PC-3 (cell line): ENCODE measurements at regions not wholly inside any gene's neighbourhood (a gene's known extent, or its start where the extent isn't known, plus 50 kb on each side); places are given as distances from the start of the nearest gene placed in this dataset.

Source experiments
- ATAC-seq: fragments of 200-7000 bp; cut with Tn5 transposase; 2 replicates; pipeline ENCODE4 v1.9.1; 2020; ENCODE audit warnings: mild to moderate bottlenecking, moderate library complexity
- BruUV-seq: library from RNA; stranded (reverse); fragments of 400-500 nt; replicated peaks from 2 replicates; lab custom pipeline; 2021; lab: Mats Ljungman, UMichigan
- CTCF ChIA-PET: fragments of 300-600 bp; sonication (Branson Sonifier 250); formaldehyde crosslinking; loops from one replicate; lab custom pipeline; 2022; ENCODE audit warnings: antibody characterized with exemption; lab: Charles Lee
- POLR2A ChIA-PET: fragments of 300-600 bp; sonication (Branson Sonifier 250); formaldehyde crosslinking; loops from one replicate; lab custom pipeline; 2022; ENCODE audit warnings: antibody characterized with exemption; ENCODE audit not compliant: unreplicated experiment; lab: Charles Lee
- DNase-seq: peaks from one replicate; pipeline ENCODE4 v3.0.0-alpha.2; 2015
- H2AFZ ChIP-seq: fragments of 300-600 bp; sonication (generic); 2 replicates; pipeline ENCODE4 v1.6.0; 2016; ENCODE audit warnings: antibody characterized with exemption, low read length
- H3F3A ChIP-seq: fragments of 300-600 bp; sonication (generic); one replicate; pipeline ENCODE4 v1.6.0; 2017; ENCODE audit warnings: antibody characterized with exemption, low read length, control low read depth, mild to moderate bottlenecking; ENCODE audit not compliant: unreplicated experiment
- H3K27ac ChIP-seq: fragments of 300-600 bp; sonication (generic); 2 replicates; pipeline ENCODE4 v1.5.1; 2016; ENCODE audit warnings: mild to moderate bottlenecking, low read length
- H3K27me3 ChIP-seq: fragments of 300-600 bp; sonication (generic); 2 replicates; pipeline ENCODE4 v1.6.1; 2016; ENCODE audit warnings: low read length, mixed read lengths
- H3K36me3 ChIP-seq: fragments of 300-600 bp; sonication (generic); 2 replicates; pipeline ENCODE4 v1.6.1; 2016; ENCODE audit warnings: low read depth, mixed run types, low read length, mixed read lengths
- H3K4me1 ChIP-seq: fragments of 300-600 bp; sonication (generic); 2 replicates; pipeline ENCODE4 v1.5.1; 2016; ENCODE audit warnings: low read length; ENCODE audit not compliant: insufficient read depth
- H3K4me2 ChIP-seq: fragments of 300-600 bp; sonication (generic); 2 replicates; pipeline ENCODE4 v1.6.0; 2016; ENCODE audit warnings: low read length
- H3K4me3 ChIP-seq: fragments of 300-600 bp; sonication (generic); 2 replicates; pipeline ENCODE4 v1.5.1; 2016; ENCODE audit warnings: mild to moderate bottlenecking, low read length, mixed read lengths
- H3K79me2 ChIP-seq: fragments of 300-600 bp; sonication (generic); 2 replicates; pipeline ENCODE4 v1.6.1; 2017; ENCODE audit warnings: low read length, mixed read lengths
- H3K9ac ChIP-seq: fragments of 300-600 bp; sonication (generic); 2 replicates; pipeline ENCODE4 v1.6.0; 2016; ENCODE audit warnings: mild to moderate bottlenecking, low read length
- H3K9me2 ChIP-seq: fragments of 300-600 bp; sonication (generic); replicated peaks from 2 replicates; pipeline ENCODE4 v1.6.1; 2016; ENCODE audit warnings: mixed run types, low read length, mixed read lengths
- H3K9me3 ChIP-seq: fragments of 300-600 bp; sonication (generic); 2 replicates; pipeline ENCODE4 v1.6.1; 2016; ENCODE audit warnings: low read length, mixed read lengths
- H4K20me1 ChIP-seq: fragments of 300-600 bp; sonication (generic); 2 replicates; pipeline ENCODE4 v1.6.1; 2016; ENCODE audit warnings: low read length, mixed read lengths
- CTCF ChIP-seq: fragments of 300-600 bp; sonication (generic); conservative IDR thresholded peaks from 2 replicates; pipeline ENCODE4 v1.5.1; 2017; ENCODE audit warnings: antibody characterized with exemption, low read depth, mild to moderate bottlenecking, low read length
- EZH2 ChIP-seq: fragments of 300-600 bp; sonication (generic); IDR thresholded peaks from one replicate; pipeline ENCODE4 v1.6.1; 2017; ENCODE audit warnings: antibody characterized with exemption, mild to moderate bottlenecking, low read length; ENCODE audit not compliant: unreplicated experiment
- EZH2phosphoT487 ChIP-seq: fragments of 300-600 bp; sonication (generic); IDR thresholded peaks from 2 replicates; pipeline ENCODE4 v1.6.1; 2018; ENCODE audit warnings: mild to moderate bottlenecking, antibody characterized with exemption, low read length, borderline replicate concordance
- intact Hi-C: fragments of 100-400 bp; cut with micrococcal nuclease; formaldehyde crosslinking; loops from 2 replicates; pipeline ENCODE4 v1.9.0; 2023

GRCh38 chr18:5057386-5058348, 139.4 kb downstream of the AKAIN1 start:
- DNase-seq = peak; percentile 64
- H3K79me2 ChIP-seq = no peaks in the 10 kb centered on the region
- no peaks in the 10 kb centered on the region for H3K9me3 ChIP-seq
- intact Hi-C loops = loop anchor here (1.0 to 5.0 kb wide), 2 partner anchors 951 to 1060 kb away; no protein-coding TSS in a partner anchor
- no peaks in the 10 kb centered on the region for H3F3A ChIP-seq
- ChIA-PET CTCF (interaction anchor here (0.6 kb wide), 2 partner anchors 180 to 183 kb away, joined by 3 to 7 read pairs; no protein-coding TSS in a partner anchor), POLR2A (no interaction called here)
- no peaks in the 10 kb centered on the region for H3K9me2 ChIP-seq
- H3K9ac ChIP-seq = no peak overlapping the region
- TF ChIP-seq EZH2phosphoT487 = no peak
- no peak for TF ChIP-seq EZH2
- TF ChIP-seq CTCF = peak; percentile 81
- H3K4me2 ChIP-seq = no peak overlapping the region
- no peaks in the 10 kb centered on the region for H3K36me3 ChIP-seq
- H3K27ac ChIP-seq = no peak overlapping the region
- ATAC-seq = peak; percentile 73
- H4K20me1 ChIP-seq = no peaks in the 10 kb centered on the region
- H3K27me3 ChIP-seq = peaks cover 9% of the 10 kb centered on the region
- H3K4me1 ChIP-seq = no peaks in the 10 kb centered on the region
- BruUV-seq = no TSS peak
- no peak overlapping the region for H2AFZ ChIP-seq
- H3K4me3 ChIP-seq = no peak overlapping the region

GRCh38 chr18:5052491-5052890, 144.6 kb downstream of the AKAIN1 start:
- CTCF ChIA-PET = no interaction called here
- H3K9ac ChIP-seq = no peak overlapping the region
- H2AFZ ChIP-seq = no peak overlapping the region
- no peaks in the 10 kb centered on the region for H3K4me1 ChIP-seq
- POLR2A ChIA-PET = no interaction called here
- H3K27ac ChIP-seq = no peak overlapping the region
- ATAC-seq (no peak), DNase-seq (no peak)
- no peak overlapping the region for H3K4me3 ChIP-seq
- H3K27me3 ChIP-seq = peaks cover 9% of the 10 kb centered on the region
- no peaks in the 10 kb centered on the region for H3F3A ChIP-seq
- intact Hi-C loops = no loop called here
- no TSS peak for BruUV-seq
- H3K79me2 ChIP-seq = no peaks in the 10 kb centered on the region
- H3K9me3 ChIP-seq = 0 out of 2 replicates have a peak, but pooled peaks cover 3% of the 10 kb centered on the region
- no peaks in the 10 kb centered on the region for H3K36me3 ChIP-seq
- TF ChIP-seq CTCF = no peak
- no peaks in the 10 kb centered on the region for H3K9me2 ChIP-seq
- no peaks in the 10 kb centered on the region for H4K20me1 ChIP-seq
- no peak overlapping the region for H3K4me2 ChIP-seq

- H3K79me2 ChIP-seq = no peaks in the 10 kb centered on the region
- ATAC-seq (no peak), DNase-seq (no peak)
- no peaks in the 10 kb centered on the region for H3F3A ChIP-seq
- CTCF ChIA-PET = no interaction called here
- H3K4me1 ChIP-seq = no peaks in the 10 kb centered on the region
- no TSS peak for BruUV-seq
- no peak overlapping the region for H3K27ac ChIP-seq
- no peak overlapping the region for H3K9ac ChIP-seq
- POLR2A ChIA-PET = no interaction called here
- H3K4me3 ChIP-seq = no peak overlapping the region
- no peaks in the 10 kb centered on the region for H3K9me2 ChIP-seq
- H3K36me3 ChIP-seq = no peaks in the 10 kb centered on the region
- H2AFZ ChIP-seq = no peak overlapping the region
- H3K27me3 ChIP-seq = peaks cover 9% of the 10 kb centered on the region
- H4K20me1 ChIP-seq = no peaks in the 10 kb centered on the region
- no peak overlapping the region for H3K4me2 ChIP-seq
- intact Hi-C loops = no loop called here
- H3K9me3 ChIP-seq = 0 out of 2 replicates have a peak, but pooled peaks cover 7% of the 10 kb centered on the region
- TF ChIP-seq EZH2 (no peak), CTCF (no peak), EZH2phosphoT487 (no peak)
Observed at GRCh38 chr18:5051207-5051606, 145.8 kb downstream of the AKAIN1 start.
